K562 (cell line): ENCODE measurements at regions not wholly inside any gene's neighbourhood (a gene's known extent, or its start where the extent isn't known, plus 50 kb on each side); places are given as distances from the start of the nearest gene placed in this dataset.

Experiments
- ELF1 ChIP-seq: fragments of 200-800 bp; sonication (Bioruptor generic); IDR thresholded peaks from 2 replicates; pipeline ENCODE4 v1.6.1; 2016; ENCODE audit warnings: missing genetic modification characterization, missing compliant biosample characterization
- ETV6 ChIP-seq, 3 experiments: fragments of 150-350 bp in 1 of 3; sonication (generic) in 1 of 3; formaldehyde crosslinking in 1 of 3; IDR thresholded peaks; 2 replicates each; pipeline versions ENCODE4 v1.6.1 to v1.8.0; 2014 to 2022; ENCODE audit warnings: borderline replicate concordance in 2 of 3, low read depth in 2 of 3, antibody characterized with exemption in 1 of 3, low read length in 1 of 3, mild to moderate bottlenecking in 1 of 3, missing genetic modification reagents in 1 of 3
- HDAC2 ChIP-seq: fragments of 450-650 bp; IDR thresholded peaks from 2 replicates; pipeline ENCODE4 v1.6.1; 2016; ENCODE audit warnings: mild to moderate bottlenecking
- MAFK ChIP-seq: IDR thresholded peaks from 2 replicates; pipeline ENCODE4 v1.6.1; 2011; ENCODE audit warnings: low read length, improper control_type of control experiment
- MTF1 ChIP-seq: fragments of 250-450 bp; sonication (Bioruptor Pico); IDR thresholded peaks from 2 replicates; pipeline ENCODE4 v1.9.0; 2021; ENCODE audit warnings: moderate library complexity, mild to moderate bottlenecking, inconsistent platforms, borderline replicate concordance
- NFIC ChIP-seq: fragments of 450-650 bp; IDR thresholded peaks from 2 replicates; pipeline ENCODE4 v1.6.1; 2017; ENCODE audit warnings: mild to moderate bottlenecking, inconsistent platforms
- POLR2A ChIP-seq: fragments of 450-650 bp; conservative IDR thresholded peaks from 2 replicates; pipeline ENCODE4 v1.6.1; 2016
- ZEB2 ChIP-seq: fragments of 450-650 bp; IDR thresholded peaks from 2 replicates; pipeline ENCODE4 v1.6.1; 2016
- ZNF3 ChIP-seq: fragments of 250-450 bp; sonication (Bioruptor Pico); IDR thresholded peaks from 2 replicates; pipeline ENCODE4 v1.5.0; 2021; ENCODE audit warnings: mild to moderate bottlenecking, moderate library complexity
- ZNF766 ChIP-seq: fragments of 200-800 bp; sonication (Bioruptor generic); conservative IDR thresholded peaks from 2 replicates; pipeline ENCODE4 v1.6.1; 2016; ENCODE audit warnings: missing genetic modification characterization, missing compliant biosample characterization
- TF ChIP-seq, protein P1 (sequence below), 3 experiments: IDR thresholded peaks in 2 of 3; conservative IDR thresholded peaks in 1 of 3; 2 replicates each; pipeline ENCODE4 v1.5.1; 2011 to 2012; ENCODE audit warnings: low read length in 3 of 3, mild to moderate bottlenecking in 3 of 3, control low read depth in 2 of 3, improper control_type of control experiment in 1 of 3, inconsistent platforms in 1 of 3, low read depth in 1 of 3, mixed read lengths in 1 of 3, moderate library complexity in 1 of 3; ENCODE audit not compliant: insufficient read depth in 2 of 3
- TF ChIP-seq, protein P2 (sequence below), 2 experiments: fragments of 450-650 bp in 1 of 2; sonication (generic) in 1 of 2; formaldehyde crosslinking in 1 of 2; IDR thresholded peaks; 2 replicates each; pipeline versions ENCODE4 v1.7.1 to v1.9.0; 2016 to 2022; ENCODE audit warnings: inconsistent platforms in 1 of 2, mild to moderate bottlenecking in 1 of 2, missing genetic modification reagents in 1 of 2

DNA sequence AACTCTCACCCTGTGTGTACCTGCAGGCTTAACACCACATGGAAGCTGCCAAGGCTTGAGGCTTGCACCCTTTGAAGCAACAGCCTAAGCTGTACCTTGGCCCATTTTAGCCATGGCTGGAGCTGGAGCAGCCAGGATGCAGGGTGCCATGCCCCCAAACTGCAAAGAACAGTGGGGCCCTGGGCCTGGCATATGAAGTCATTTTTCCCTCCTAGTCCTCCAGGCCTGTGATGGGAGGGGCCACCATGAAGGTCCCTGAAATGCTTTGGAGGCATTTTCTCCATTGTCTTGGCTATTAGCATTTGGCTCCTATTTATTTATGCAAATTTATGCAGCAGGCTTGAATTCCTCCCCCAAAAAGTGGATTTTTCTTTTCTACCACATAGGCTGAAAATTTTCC, 238.4 kb downstream of the CDCA7 start:
- no peak for TF ChIP-seq POLR2A
- no peak for TF ChIP-seq ELF1 (tag)
- TF ChIP-seq, protein P1, sequence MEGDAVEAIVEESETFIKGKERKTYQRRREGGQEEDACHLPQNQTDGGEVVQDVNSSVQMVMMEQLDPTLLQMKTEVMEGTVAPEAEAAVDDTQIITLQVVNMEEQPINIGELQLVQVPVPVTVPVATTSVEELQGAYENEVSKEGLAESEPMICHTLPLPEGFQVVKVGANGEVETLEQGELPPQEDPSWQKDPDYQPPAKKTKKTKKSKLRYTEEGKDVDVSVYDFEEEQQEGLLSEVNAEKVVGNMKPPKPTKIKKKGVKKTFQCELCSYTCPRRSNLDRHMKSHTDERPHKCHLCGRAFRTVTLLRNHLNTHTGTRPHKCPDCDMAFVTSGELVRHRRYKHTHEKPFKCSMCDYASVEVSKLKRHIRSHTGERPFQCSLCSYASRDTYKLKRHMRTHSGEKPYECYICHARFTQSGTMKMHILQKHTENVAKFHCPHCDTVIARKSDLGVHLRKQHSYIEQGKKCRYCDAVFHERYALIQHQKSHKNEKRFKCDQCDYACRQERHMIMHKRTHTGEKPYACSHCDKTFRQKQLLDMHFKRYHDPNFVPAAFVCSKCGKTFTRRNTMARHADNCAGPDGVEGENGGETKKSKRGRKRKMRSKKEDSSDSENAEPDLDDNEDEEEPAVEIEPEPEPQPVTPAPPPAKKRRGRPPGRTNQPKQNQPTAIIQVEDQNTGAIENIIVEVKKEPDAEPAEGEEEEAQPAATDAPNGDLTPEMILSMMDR (IDR thresholded peaks at IDR 0.05 in 2 of 3, conservative IDR thresholded peaks at IDR 0.05 in 1 of 3; ENCODE audit: insufficient read depth in 2 of 3, low read depth in 1 of 3, low read length in 3 of 3): no peak
- TF ChIP-seq, protein P2, sequence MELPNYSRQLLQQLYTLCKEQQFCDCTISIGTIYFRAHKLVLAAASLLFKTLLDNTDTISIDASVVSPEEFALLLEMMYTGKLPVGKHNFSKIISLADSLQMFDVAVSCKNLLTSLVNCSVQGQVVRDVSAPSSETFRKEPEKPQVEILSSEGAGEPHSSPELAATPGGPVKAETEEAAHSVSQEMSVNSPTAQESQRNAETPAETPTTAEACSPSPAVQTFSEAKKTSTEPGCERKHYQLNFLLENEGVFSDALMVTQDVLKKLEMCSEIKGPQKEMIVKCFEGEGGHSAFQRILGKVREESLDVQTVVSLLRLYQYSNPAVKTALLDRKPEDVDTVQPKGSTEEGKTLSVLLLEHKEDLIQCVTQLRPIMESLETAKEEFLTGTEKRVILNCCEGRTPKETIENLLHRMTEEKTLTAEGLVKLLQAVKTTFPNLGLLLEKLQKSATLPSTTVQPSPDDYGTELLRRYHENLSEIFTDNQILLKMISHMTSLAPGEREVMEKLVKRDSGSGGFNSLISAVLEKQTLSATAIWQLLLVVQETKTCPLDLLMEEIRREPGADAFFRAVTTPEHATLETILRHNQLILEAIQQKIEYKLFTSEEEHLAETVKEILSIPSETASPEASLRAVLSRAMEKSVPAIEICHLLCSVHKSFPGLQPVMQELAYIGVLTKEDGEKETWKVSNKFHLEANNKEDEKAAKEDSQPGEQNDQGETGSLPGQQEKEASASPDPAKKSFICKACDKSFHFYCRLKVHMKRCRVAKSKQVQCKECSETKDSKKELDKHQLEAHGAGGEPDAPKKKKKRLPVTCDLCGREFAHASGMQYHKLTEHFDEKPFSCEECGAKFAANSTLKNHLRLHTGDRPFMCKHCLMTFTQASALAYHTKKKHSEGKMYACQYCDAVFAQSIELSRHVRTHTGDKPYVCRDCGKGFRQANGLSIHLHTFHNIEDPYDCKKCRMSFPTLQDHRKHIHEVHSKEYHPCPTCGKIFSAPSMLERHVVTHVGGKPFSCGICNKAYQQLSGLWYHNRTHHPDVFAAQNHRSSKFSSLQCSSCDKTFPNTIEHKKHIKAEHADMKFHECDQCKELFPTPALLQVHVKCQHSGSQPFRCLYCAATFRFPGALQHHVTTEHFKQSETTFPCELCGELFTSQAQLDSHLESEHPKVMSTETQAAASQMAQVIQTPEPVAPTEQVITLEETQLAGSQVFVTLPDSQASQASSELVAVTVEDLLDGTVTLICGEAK (IDR thresholded peaks at IDR 0.05): no peak
- TF ChIP-seq, protein P2 (CRISPR knock-in tag; IDR thresholded peaks at IDR 0.05): no peak
- no peak for TF ChIP-seq NFIC
- no peak for TF ChIP-seq MAFK
- no peak for TF ChIP-seq ZNF3 (CRISPR knock-in tag)
- TF ChIP-seq HDAC2: no peak
- TF ChIP-seq ZEB2: no peak
- no peak for TF ChIP-seq ZNF766 (CRISPR knock-in tag)
- no peak for TF ChIP-seq MTF1 (CRISPR knock-in tag)
- no peak for TF ChIP-seq ETV6 (IDR thresholded peaks at IDR 0.05; ENCODE audit: borderline replicate concordance in 1 of 2, low read depth in 2 of 2, low read length in 1 of 2)
- no peak for TF ChIP-seq ETV6 (CRISPR knock-in tag; IDR thresholded peaks at IDR 0.05; ENCODE audit: borderline replicate concordance)
